ENCODE measurements at regions not wholly inside any gene's neighbourhood (a gene's known extent, or its start where the extent isn't known, plus 50 kb on each side); places are given as distances from the start of the nearest gene placed in this dataset.

GRCh38 chr6:22145376-22145775 is 151.5 kb downstream of the PRL start:
- H3K4me1 ChIP-seq (ENCODE audit: insufficient read depth, low read length, poor library complexity, severe bottlenecking) = no peaks in the 10 kb centered on the region
- no peak overlapping the region for H3K4me3 ChIP-seq (ENCODE audit: low read depth, low read length, poor library complexity, severe bottlenecking)
- ChIA-PET CTCF (ENCODE audit: unreplicated experiment) (no interaction called here), POLR2A (no interaction called here)
- H3K27ac ChIP-seq (ENCODE audit: low read depth, low read length, poor library complexity, severe bottlenecking) = no peak overlapping the region
- no peak for TF ChIP-seq EZH2phosphoT487 (IDR thresholded peaks at IDR 0.05; ENCODE audit: borderline replicate concordance, low read depth, low read length)
- TF ChIP-seq, protein P1, sequence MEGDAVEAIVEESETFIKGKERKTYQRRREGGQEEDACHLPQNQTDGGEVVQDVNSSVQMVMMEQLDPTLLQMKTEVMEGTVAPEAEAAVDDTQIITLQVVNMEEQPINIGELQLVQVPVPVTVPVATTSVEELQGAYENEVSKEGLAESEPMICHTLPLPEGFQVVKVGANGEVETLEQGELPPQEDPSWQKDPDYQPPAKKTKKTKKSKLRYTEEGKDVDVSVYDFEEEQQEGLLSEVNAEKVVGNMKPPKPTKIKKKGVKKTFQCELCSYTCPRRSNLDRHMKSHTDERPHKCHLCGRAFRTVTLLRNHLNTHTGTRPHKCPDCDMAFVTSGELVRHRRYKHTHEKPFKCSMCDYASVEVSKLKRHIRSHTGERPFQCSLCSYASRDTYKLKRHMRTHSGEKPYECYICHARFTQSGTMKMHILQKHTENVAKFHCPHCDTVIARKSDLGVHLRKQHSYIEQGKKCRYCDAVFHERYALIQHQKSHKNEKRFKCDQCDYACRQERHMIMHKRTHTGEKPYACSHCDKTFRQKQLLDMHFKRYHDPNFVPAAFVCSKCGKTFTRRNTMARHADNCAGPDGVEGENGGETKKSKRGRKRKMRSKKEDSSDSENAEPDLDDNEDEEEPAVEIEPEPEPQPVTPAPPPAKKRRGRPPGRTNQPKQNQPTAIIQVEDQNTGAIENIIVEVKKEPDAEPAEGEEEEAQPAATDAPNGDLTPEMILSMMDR (conservative IDR thresholded peaks at IDR 0.05; ENCODE audit: low read length) = no peak
- no peak overlapping the region for H3K4me2 ChIP-seq (ENCODE audit: low read length)
- intact Hi-C loops (cut with micrococcal nuclease; ENCODE audit: unreplicated experiment) = no loop called here
- no peaks in the 10 kb centered on the region for H3K9me2 ChIP-seq (ENCODE audit: insufficient read depth, low read length)
- no peak for DNase-seq (ENCODE audit: low spot score)
- no TSS peak for BruUV-seq (replicated peaks)
- H3K79me2 ChIP-seq (ENCODE audit: insufficient read depth, low read depth, low read length) = no peaks in the 10 kb centered on the region
- H3K36me3 ChIP-seq (ENCODE audit: insufficient read depth, low read length) = no peaks in the 10 kb centered on the region
- no peak overlapping the region for H2AFZ ChIP-seq (ENCODE audit: low read length)
- no peaks in the 10 kb centered on the region for H4K20me1 ChIP-seq (ENCODE audit: insufficient read depth, low read length)
- H3K9me3 ChIP-seq (ENCODE audit: low read length) = no peaks in the 10 kb centered on the region

DNA sequence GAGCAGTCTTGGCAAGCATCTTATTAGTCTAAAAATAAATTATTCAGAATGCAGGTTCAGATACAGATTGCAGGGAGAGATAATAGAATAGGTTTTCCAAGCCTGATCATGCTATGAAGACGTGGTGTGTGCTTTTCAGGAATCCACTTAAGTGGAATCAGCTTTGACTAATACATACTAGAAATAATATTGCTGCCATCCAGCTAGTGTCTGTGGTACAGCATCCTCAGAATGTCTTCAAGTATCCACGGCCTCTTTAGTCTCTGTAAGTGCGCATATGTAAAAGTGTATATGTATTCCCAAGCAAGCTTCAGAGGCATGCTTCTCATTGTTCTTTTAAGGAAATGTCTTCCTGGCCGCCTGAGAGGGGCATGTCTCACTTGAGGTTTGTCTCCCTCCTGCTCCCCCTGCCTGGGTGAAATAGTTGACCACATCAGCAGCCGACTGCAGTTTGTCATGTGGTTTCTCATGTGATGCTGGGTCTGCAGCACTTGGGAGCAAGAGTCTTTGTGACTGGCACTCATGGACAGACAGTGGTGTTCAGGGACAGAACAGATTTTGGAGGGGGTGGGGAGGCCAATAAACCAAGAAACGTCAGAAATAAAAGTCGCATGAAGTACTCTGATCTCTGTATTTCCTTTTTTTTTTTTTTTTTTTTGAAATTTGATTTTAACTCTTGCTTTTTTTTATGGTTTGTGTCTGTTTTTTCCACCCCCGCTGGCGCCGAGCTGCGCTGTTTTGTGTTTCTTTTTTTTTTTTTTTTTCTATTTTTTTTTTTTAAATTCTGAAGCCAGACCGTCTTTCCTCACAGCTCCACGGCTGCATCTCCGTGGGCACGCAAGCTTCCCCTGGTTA is 150.8 kb downstream of the PRL start:
- Histone ChIP-seq H4K20me1 (ENCODE audit: insufficient read depth, low read length) (no peaks in the 10 kb centered on the region), H3K4me1 (ENCODE audit: insufficient read depth, low read length, poor library complexity, severe bottlenecking) (no peaks in the 10 kb centered on the region), H3K36me3 (ENCODE audit: insufficient read depth, low read length) (no peaks in the 10 kb centered on the region), H3K4me3 (ENCODE audit: low read depth, low read length, poor library complexity, severe bottlenecking) (no peak overlapping the region), H3K9me3 (ENCODE audit: low read length) (no peaks in the 10 kb centered on the region), H3K4me2 (ENCODE audit: low read length) (no peak overlapping the region), H2AFZ (ENCODE audit: low read length) (no peak overlapping the region), H3K9me2 (ENCODE audit: insufficient read depth, low read length) (no peaks in the 10 kb centered on the region), H3K79me2 (ENCODE audit: insufficient read depth, low read depth, low read length) (no peaks in the 10 kb centered on the region), H3K27ac (ENCODE audit: low read depth, low read length, poor library complexity, severe bottlenecking) (no peak overlapping the region)
- no peak for DNase-seq (ENCODE audit: low spot score)
- intact Hi-C loops (cut with micrococcal nuclease; ENCODE audit: unreplicated experiment) = no loop called here
- ChIA-PET CTCF (ENCODE audit: unreplicated experiment) (no interaction called here), POLR2A (interaction anchor here (0.7 to 2.2 kb wide), 2 partner anchors 11 to 457 kb away, joined by 5 to 6 read pairs; no protein-coding TSS in a partner anchor)
- BruUV-seq (replicated peaks) = no TSS peak
- no peak for TF ChIP-seq EZH2phosphoT487 (IDR thresholded peaks at IDR 0.05; ENCODE audit: borderline replicate concordance, low read depth, low read length)
- TF ChIP-seq, protein P1 (conservative IDR thresholded peaks at IDR 0.05; ENCODE audit: low read length) = no peak

- Histone ChIP-seq H3K36me3 (ENCODE audit: insufficient read depth, low read length) (no peaks in the 10 kb centered on the region), H3K9me3 (ENCODE audit: low read length) (no peaks in the 10 kb centered on the region), H3K27ac (ENCODE audit: low read depth, low read length, poor library complexity, severe bottlenecking) (no peak overlapping the region), H2AFZ (ENCODE audit: low read length) (no peak overlapping the region), H3K4me2 (ENCODE audit: low read length) (no peak overlapping the region), H3K9me2 (ENCODE audit: insufficient read depth, low read length) (no peaks in the 10 kb centered on the region), H3K4me1 (ENCODE audit: insufficient read depth, low read length, poor library complexity, severe bottlenecking) (no peaks in the 10 kb centered on the region), H3K4me3 (ENCODE audit: low read depth, low read length, poor library complexity, severe bottlenecking) (no peak overlapping the region), H4K20me1 (ENCODE audit: insufficient read depth, low read length) (no peaks in the 10 kb centered on the region), H3K79me2 (ENCODE audit: insufficient read depth, low read depth, low read length) (no peaks in the 10 kb centered on the region)
- CTCF ChIA-PET (ENCODE audit: unreplicated experiment) = no interaction called here
- TF ChIP-seq, protein P1 (conservative IDR thresholded peaks at IDR 0.05; ENCODE audit: low read length) = no peak
- TF ChIP-seq EZH2phosphoT487 (IDR thresholded peaks at IDR 0.05; ENCODE audit: borderline replicate concordance, low read depth, low read length) = no peak
- BruUV-seq (replicated peaks) = no TSS peak
- intact Hi-C loops (cut with micrococcal nuclease; ENCODE audit: unreplicated experiment) = no loop called here
- POLR2A ChIA-PET = interaction anchor here (0.7 to 2.2 kb wide), 2 partner anchors 11 to 457 kb away, joined by 5 to 6 read pairs; no protein-coding TSS in a partner anchor
- no peak for DNase-seq (ENCODE audit: low spot score)
Observed at GRCh38 chr6:22146678-22146930, 150.2 kb downstream of the PRL start.
